KBM-7 (cell line): ENCODE measurements at regions not wholly inside any gene's neighbourhood (a gene's known extent, or its start where the extent isn't known, plus 50 kb on each side); places are given as distances from the start of the nearest gene placed in this dataset.
"Not testable (repeated sequence)": the region's sequence is repeated elsewhere in the genome, so short reads cannot be mapped to it uniquely, and the experiment has no call there.

Experiments
- DNase-seq: peaks from one replicate; pipeline ENCODE4 v3.0.0-alpha.2; 2015
- in situ Hi-C: fragments of 300-500 bp; cut with MboI; formaldehyde crosslinking; loops from 2 replicates; pipeline ENCODE4 v1.14.3; 2020; ENCODE audit warnings: low sequenced_read_pairs, low pct_unique_long_range_greater_than_20kb, mixed read lengths

- in situ Hi-C loops = no loop called here
- DNase-seq = no peak
Observed at GRCh38 chr15:77867266-77868047, 210.1 kb downstream of the TBC1D2B start.

GRCh38 chr15:77866596-77867125 lies 210.8 kb downstream of the TBC1D2B start:
- DNase-seq = no peak
- in situ Hi-C loops = no loop called here

- in situ Hi-C loops = no loop called here
- no peak for DNase-seq
Observed at GRCh38 chr15:77866186-77866585, 211.3 kb downstream of the TBC1D2B start.

GRCh38 chr15:77865701-77866100 lies 211.8 kb downstream of the TBC1D2B start:
- in situ Hi-C loops = no loop called here
- DNase-seq = no peak

GRCh38 chr15:77865106-77865610 lies 212.4 kb downstream of the TBC1D2B start:
- in situ Hi-C loops = no loop called here
- no peak for DNase-seq

- in situ Hi-C loops = no loop called here
- no peak for DNase-seq
Observed at GRCh38 chr15:77864211-77865105, 213.1 kb downstream of the TBC1D2B start.

- in situ Hi-C loops = no loop called here
- no peak for DNase-seq
Observed at GRCh38 chr15:77863491-77864105, 213.9 kb downstream of the TBC1D2B start.

GRCh38 chr15:77862651-77863104 lies 214.8 kb downstream of the TBC1D2B start:
- DNase-seq = no peak
- in situ Hi-C loops = no loop called here

GRCh38 chr15:77861997-77862635 lies 215.4 kb downstream of the TBC1D2B start:
- DNase-seq = not testable (repeated sequence)

GRCh38 chr15:77860071-77860691 lies 217.3 kb downstream of the TBC1D2B start:
- in situ Hi-C loops = no loop called here
- no peak for DNase-seq

More at GRCh38 chr15:77861997-77862635, 215.4 kb downstream of the TBC1D2B start:
- in situ Hi-C loops = not testable (repeated sequence)

- no peak for DNase-seq
- in situ Hi-C loops = no loop called here
Observed at GRCh38 chr15:77859491-77860060, 217.9 kb downstream of the TBC1D2B start.

GRCh38 chr15:77858792-77859490 lies 218.6 kb downstream of the TBC1D2B start:
- in situ Hi-C loops = no loop called here
- peak; percentile 66 for DNase-seq

GRCh38 chr15:77857419-77857818 lies 220.1 kb downstream of the TBC1D2B start:
- in situ Hi-C loops = no loop called here
- DNase-seq = no peak

- no peak for DNase-seq
- in situ Hi-C loops = no loop called here
Observed at GRCh38 chr15:77856705-77857346, 220.7 kb downstream of the TBC1D2B start.

GRCh38 chr15:77855871-77856270 lies 221.6 kb downstream of the TBC1D2B start:
- no peak for DNase-seq
- in situ Hi-C loops = no loop called here

GRCh38 chr15:77854980-77855379 lies 222.3 kb upstream of the LINGO1 start:
- DNase-seq = no peak
- in situ Hi-C loops = no loop called here

- in situ Hi-C loops = no loop called here
- DNase-seq = no peak
Observed at GRCh38 chr15:77853910-77854309, 221.2 kb upstream of the LINGO1 start.
